HK-2 (cell line): ENCODE measurements at regions not wholly inside any gene's neighbourhood (a gene's known extent, or its start where the extent isn't known, plus 50 kb on each side); places are given as distances from the start of the nearest gene placed in this dataset.

ENCODE experiments used
- DNase-seq: peaks from one replicate; pipeline ENCODE4 v3.0.0-alpha.2; 2018; ENCODE audit not compliant: unreplicated experiment

GRCh38 chr2:16173893-16174692 lies 233.7 kb downstream of the MYCN start:
- DNase-seq, result no peak

- DNase-seq, result no peak
Measured at GRCh38 chr2:16172324-16173175, 232.2 kb downstream of the MYCN start.

- no peak for DNase-seq
Measured at GRCh38 chr2:16171425-16171920, 231.1 kb downstream of the MYCN start.

- DNase-seq, result no peak
Measured at GRCh38 chr2:16170675-16171424, 230.5 kb downstream of the MYCN start.

- DNase-seq, result no peak
Measured at GRCh38 chr2:16169381-16169960, 229.1 kb downstream of the MYCN start.

GRCh38 chr2:16168506-16169264 lies 228.3 kb downstream of the MYCN start:
- DNase-seq, result no peak

- no peak for DNase-seq
Measured at GRCh38 chr2:16167870-16168426, 227.6 kb downstream of the MYCN start.

GRCh38 chr2:16167451-16167861 lies 227.1 kb downstream of the MYCN start:
- DNase-seq, result no peak

- no peak for DNase-seq
Measured at GRCh38 chr2:16166327-16166981, 226.1 kb downstream of the MYCN start.

- no peak for DNase-seq
Measured at GRCh38 chr2:16165518-16166326, 225.4 kb downstream of the MYCN start.

GRCh38 chr2:16162491-16163040 lies 222.2 kb downstream of the MYCN start:
- no peak for DNase-seq

- DNase-seq, result no peak
Measured at GRCh38 chr2:16161768-16162490, 221.6 kb downstream of the MYCN start.

GRCh38 chr2:16161085-16161565 lies 220.8 kb downstream of the MYCN start:
- no peak for DNase-seq

- DNase-seq, result no peak
Measured at GRCh38 chr2:16160281-16161084, 220.1 kb downstream of the MYCN start.

GRCh38 chr2:16156411-16156810 lies 216.1 kb downstream of the MYCN start:
- DNase-seq, result no peak

- no peak for DNase-seq
Measured at GRCh38 chr2:16155766-16156165, 215.4 kb downstream of the MYCN start.

GRCh38 chr2:16155366-16155765 lies 215.0 kb downstream of the MYCN start:
- DNase-seq, result no peak
